DND-41 (cell line): ENCODE measurements at regions not wholly inside any gene's neighbourhood (a gene's known extent, or its start where the extent isn't known, plus 50 kb on each side); places are given as distances from the start of the nearest gene placed in this dataset.

Experiments
- EZH2 ChIP-seq: IDR thresholded peaks from 3 replicates; pipeline ENCODE4 v1.6.1; 2012; ENCODE audit warnings: borderline replicate concordance, low read depth, mild to moderate bottlenecking, moderate library complexity, low read length, inconsistent platforms; ENCODE audit not compliant: severe bottlenecking
- TF ChIP-seq, protein P1 (sequence below): IDR thresholded peaks from 2 replicates; pipeline ENCODE4 v1.5.1; 2012; ENCODE audit warnings: borderline replicate concordance, low read length, moderate library complexity, mild to moderate bottlenecking; ENCODE audit not compliant: poor library complexity, severe bottlenecking; ENCODE audit errors: extremely low read depth

GRCh38 chr13:89959074-89959473 lies 1388.4 kb upstream of the MIR17HG start:
- no peak for TF ChIP-seq EZH2
- TF ChIP-seq, protein P1, sequence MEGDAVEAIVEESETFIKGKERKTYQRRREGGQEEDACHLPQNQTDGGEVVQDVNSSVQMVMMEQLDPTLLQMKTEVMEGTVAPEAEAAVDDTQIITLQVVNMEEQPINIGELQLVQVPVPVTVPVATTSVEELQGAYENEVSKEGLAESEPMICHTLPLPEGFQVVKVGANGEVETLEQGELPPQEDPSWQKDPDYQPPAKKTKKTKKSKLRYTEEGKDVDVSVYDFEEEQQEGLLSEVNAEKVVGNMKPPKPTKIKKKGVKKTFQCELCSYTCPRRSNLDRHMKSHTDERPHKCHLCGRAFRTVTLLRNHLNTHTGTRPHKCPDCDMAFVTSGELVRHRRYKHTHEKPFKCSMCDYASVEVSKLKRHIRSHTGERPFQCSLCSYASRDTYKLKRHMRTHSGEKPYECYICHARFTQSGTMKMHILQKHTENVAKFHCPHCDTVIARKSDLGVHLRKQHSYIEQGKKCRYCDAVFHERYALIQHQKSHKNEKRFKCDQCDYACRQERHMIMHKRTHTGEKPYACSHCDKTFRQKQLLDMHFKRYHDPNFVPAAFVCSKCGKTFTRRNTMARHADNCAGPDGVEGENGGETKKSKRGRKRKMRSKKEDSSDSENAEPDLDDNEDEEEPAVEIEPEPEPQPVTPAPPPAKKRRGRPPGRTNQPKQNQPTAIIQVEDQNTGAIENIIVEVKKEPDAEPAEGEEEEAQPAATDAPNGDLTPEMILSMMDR, result no peak
